PC-9 (cell line): ENCODE measurements at regions not wholly inside any gene's neighbourhood (a gene's known extent, or its start where the extent isn't known, plus 50 kb on each side); places are given as distances from the start of the nearest gene placed in this dataset.

Experiments
- EZH2 ChIP-seq: fragments of 200-600 bp; sonication (generic); IDR thresholded peaks from 2 replicates; pipeline ENCODE4 v1.8.0; 2017; ENCODE audit warnings: antibody characterized with exemption, low read depth
- TF ChIP-seq, protein P1 (sequence below): fragments of 200-600 bp; sonication (generic); conservative IDR thresholded peaks from 2 replicates; pipeline ENCODE4 v1.6.1; 2017; ENCODE audit warnings: mixed run types, antibody characterized with exemption, mild to moderate bottlenecking, moderate library complexity

DNA sequence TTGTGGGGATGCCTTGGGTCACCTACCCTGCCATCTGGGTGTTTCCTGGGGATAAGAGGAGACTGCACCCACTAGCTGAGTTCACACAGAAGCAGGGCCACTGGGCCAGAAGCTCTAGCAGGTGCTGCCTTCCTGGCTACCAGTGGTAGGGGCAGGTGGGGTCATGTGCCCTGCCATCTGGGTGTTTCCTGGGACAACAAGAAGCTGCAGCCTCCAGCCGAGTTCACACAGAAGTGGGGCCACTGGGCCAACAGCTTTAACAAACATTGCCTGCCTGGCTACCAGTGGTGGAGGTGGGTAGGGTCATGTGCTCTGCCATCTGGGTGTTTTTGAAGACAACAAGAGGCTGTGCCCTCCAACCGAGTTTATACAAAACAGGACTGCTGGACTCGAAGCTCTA, 282.2 kb upstream of the SYT4 start:
- TF ChIP-seq, protein P1, sequence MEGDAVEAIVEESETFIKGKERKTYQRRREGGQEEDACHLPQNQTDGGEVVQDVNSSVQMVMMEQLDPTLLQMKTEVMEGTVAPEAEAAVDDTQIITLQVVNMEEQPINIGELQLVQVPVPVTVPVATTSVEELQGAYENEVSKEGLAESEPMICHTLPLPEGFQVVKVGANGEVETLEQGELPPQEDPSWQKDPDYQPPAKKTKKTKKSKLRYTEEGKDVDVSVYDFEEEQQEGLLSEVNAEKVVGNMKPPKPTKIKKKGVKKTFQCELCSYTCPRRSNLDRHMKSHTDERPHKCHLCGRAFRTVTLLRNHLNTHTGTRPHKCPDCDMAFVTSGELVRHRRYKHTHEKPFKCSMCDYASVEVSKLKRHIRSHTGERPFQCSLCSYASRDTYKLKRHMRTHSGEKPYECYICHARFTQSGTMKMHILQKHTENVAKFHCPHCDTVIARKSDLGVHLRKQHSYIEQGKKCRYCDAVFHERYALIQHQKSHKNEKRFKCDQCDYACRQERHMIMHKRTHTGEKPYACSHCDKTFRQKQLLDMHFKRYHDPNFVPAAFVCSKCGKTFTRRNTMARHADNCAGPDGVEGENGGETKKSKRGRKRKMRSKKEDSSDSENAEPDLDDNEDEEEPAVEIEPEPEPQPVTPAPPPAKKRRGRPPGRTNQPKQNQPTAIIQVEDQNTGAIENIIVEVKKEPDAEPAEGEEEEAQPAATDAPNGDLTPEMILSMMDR: no peak
- TF ChIP-seq EZH2: no peak
